ENCODE measurements at regions not wholly inside any gene's neighbourhood (a gene's known extent, or its start where the extent isn't known, plus 50 kb on each side); places are given as distances from the start of the nearest gene placed in this dataset.

DNA sequence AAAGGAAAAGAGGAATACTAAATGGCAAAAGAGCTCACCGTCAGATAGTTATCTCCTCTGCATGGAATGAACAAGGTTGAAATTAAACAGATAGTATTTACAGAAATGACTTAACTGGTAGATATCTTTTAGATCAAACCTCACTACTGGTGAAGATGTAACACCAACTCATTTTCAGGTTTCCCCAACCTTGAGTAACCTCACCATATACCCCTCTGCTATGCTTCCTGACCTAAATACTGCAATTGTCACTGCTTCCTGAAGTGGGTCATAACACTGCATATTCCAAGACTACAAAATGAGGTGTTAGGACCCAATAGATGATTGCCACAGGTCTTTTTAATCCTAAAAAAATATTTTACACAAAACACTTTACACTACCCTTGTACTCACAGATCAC, 76.3 kb upstream of the PLEKHA5 start:
- Histone ChIP-seq H3K36me3 (ENCODE audit: control insufficient read depth in 2 of 2, extremely low read depth in 1 of 2, insufficient read depth in 2 of 2, low read length in 2 of 2) (no peaks in the 10 kb centered on the region), H3K27ac (ENCODE audit: insufficient read depth, low read depth, low read length) (no peak overlapping the region), H3K9me3 (replicated peaks; ENCODE audit: control insufficient read depth, insufficient read depth, low read length) (no peaks in the 10 kb centered on the region), H2AFZ (ENCODE audit: low read depth, low read length) (no peak overlapping the region), H4K20me1 (replicated peaks; ENCODE audit: control insufficient read depth, extremely low read depth, insufficient read depth, low read length) (no peaks in the 10 kb centered on the region), H3K9ac (replicated peaks; ENCODE audit: extremely low read depth, insufficient read depth, low read length) (no peak overlapping the region), H3K4me3 (replicated peaks in 1 of 3; ENCODE audit: insufficient read depth in 1 of 3, low read depth in 1 of 3, low read length in 3 of 3) (no peak overlapping the region), H3K79me2 (ENCODE audit: control insufficient read depth, insufficient read depth, low read length) (no peaks in the 10 kb centered on the region), H3K4me2 (ENCODE audit: insufficient read depth, low read length) (no peak overlapping the region), H3K9me1 (replicated peaks; ENCODE audit: control insufficient read depth, extremely low read depth, insufficient read depth, low read length) (no peaks in the 10 kb centered on the region), H3K4me1 (ENCODE audit: control insufficient read depth, extremely low read depth, insufficient read depth, low read length) (peaks cover 6% of the 10 kb centered on the region), H3K27me3 (ENCODE audit: control insufficient read depth in 2 of 2, insufficient read depth in 2 of 2, low read length in 2 of 2) (no peaks in the 10 kb centered on the region)
- intact Hi-C loops (cut with micrococcal nuclease) (no loop called here), dilution Hi-C loops (cut with MboI; ENCODE audit: extremely low pct_ligation_motif_present, low sequenced_read_pairs) (no loop called here)
- no TSS peak for BruUV-seq (replicated peaks)
- ChIA-PET CTCF (no interaction called here), POLR2A (no interaction called here)
- TF ChIP-seq POLR2AphosphoS5 (IDR thresholded peaks at IDR 0.05; ENCODE audit: insufficient read depth, low read depth, low read length): no peak
- TF ChIP-seq, protein P1, sequence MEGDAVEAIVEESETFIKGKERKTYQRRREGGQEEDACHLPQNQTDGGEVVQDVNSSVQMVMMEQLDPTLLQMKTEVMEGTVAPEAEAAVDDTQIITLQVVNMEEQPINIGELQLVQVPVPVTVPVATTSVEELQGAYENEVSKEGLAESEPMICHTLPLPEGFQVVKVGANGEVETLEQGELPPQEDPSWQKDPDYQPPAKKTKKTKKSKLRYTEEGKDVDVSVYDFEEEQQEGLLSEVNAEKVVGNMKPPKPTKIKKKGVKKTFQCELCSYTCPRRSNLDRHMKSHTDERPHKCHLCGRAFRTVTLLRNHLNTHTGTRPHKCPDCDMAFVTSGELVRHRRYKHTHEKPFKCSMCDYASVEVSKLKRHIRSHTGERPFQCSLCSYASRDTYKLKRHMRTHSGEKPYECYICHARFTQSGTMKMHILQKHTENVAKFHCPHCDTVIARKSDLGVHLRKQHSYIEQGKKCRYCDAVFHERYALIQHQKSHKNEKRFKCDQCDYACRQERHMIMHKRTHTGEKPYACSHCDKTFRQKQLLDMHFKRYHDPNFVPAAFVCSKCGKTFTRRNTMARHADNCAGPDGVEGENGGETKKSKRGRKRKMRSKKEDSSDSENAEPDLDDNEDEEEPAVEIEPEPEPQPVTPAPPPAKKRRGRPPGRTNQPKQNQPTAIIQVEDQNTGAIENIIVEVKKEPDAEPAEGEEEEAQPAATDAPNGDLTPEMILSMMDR (IDR thresholded peaks at IDR 0.05; ENCODE audit: extremely low read depth in 1 of 2, insufficient read depth in 1 of 2, low read depth in 1 of 2, low read length in 2 of 2): no peak
- DNase-seq (ENCODE audit: low read depth, low spot score) (no peak), FAIRE-seq (no peak)

DNA sequence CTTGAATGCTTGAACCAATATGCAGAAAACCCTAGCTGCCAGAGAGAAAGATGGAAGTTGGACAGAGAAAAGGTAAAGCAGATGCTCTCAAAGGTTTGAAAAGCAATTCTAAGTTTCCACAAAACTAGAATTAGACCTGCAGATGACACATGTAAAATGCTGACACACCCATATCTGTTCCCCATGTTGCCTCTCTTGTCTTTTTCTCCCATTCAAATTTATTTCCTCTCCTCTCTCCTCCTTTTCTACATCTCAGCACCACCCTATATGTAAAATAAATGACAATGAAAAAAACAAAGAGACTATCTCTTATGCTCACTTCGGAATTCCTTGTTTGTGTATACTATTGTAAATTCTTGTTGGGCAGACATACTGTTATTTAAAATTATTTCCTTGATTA, 75.5 kb upstream of the PLEKHA5 start:
- FAIRE-seq: no peak
- no peaks in the 10 kb centered on the region for H3K79me2 ChIP-seq (ENCODE audit: control insufficient read depth, insufficient read depth, low read length)
- no peak for TF ChIP-seq JUN (IDR thresholded peaks at IDR 0.05; ENCODE audit: borderline replicate concordance, insufficient read depth, insufficient read length, low read depth)
- TF ChIP-seq EZH2 (IDR thresholded peaks at IDR 0.05; ENCODE audit: borderline replicate concordance, low read depth, low read length, severe bottlenecking): no peak
- TF ChIP-seq GATA2 (IDR thresholded peaks at IDR 0.05; ENCODE audit: insufficient read depth, insufficient read length, low read depth, low read length): no peak
- no peak for TF ChIP-seq FOS (IDR thresholded peaks at IDR 0.05; ENCODE audit: borderline replicate concordance, insufficient read depth, low read length)
- no peak for TF ChIP-seq POLR2A (IDR thresholded peaks at IDR 0.05; ENCODE audit: low read depth, low read length)
- TF ChIP-seq, protein P1 (IDR thresholded peaks at IDR 0.05; ENCODE audit: extremely low read depth in 1 of 2, insufficient read depth in 1 of 2, low read depth in 1 of 2, low read length in 2 of 2): no peak
- TF ChIP-seq, protein P2, sequence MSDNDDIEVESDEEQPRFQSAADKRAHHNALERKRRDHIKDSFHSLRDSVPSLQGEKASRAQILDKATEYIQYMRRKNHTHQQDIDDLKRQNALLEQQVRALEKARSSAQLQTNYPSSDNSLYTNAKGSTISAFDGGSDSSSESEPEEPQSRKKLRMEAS (IDR thresholded peaks at IDR 0.05; ENCODE audit: insufficient read depth, insufficient read length): no peak
- TF ChIP-seq MYC (IDR thresholded peaks at IDR 0.05; ENCODE audit: low read depth, low read length): no peak
- no peak for TF ChIP-seq POLR2AphosphoS5 (IDR thresholded peaks at IDR 0.05; ENCODE audit: insufficient read depth, low read depth, low read length)
- H3K4me3 ChIP-seq (replicated peaks in 1 of 3; ENCODE audit: insufficient read depth in 1 of 3, low read depth in 1 of 3, low read length in 3 of 3): no peak overlapping the region
- no peak for DNase-seq (ENCODE audit: low read depth, low spot score)
- H3K9me1 ChIP-seq (replicated peaks; ENCODE audit: control insufficient read depth, extremely low read depth, insufficient read depth, low read length): no peaks in the 10 kb centered on the region
- H3K9ac ChIP-seq (replicated peaks; ENCODE audit: extremely low read depth, insufficient read depth, low read length): no peak overlapping the region
- no peak overlapping the region for H3K27ac ChIP-seq (ENCODE audit: insufficient read depth, low read depth, low read length)
- intact Hi-C loops (cut with micrococcal nuclease): no loop called here
- no TSS peak for BruUV-seq (replicated peaks)
- no peaks in the 10 kb centered on the region for H3K27me3 ChIP-seq (ENCODE audit: control insufficient read depth in 2 of 2, insufficient read depth in 2 of 2, low read length in 2 of 2)
- H4K20me1 ChIP-seq (replicated peaks; ENCODE audit: control insufficient read depth, extremely low read depth, insufficient read depth, low read length): no peaks in the 10 kb centered on the region
- H3K9me3 ChIP-seq (replicated peaks; ENCODE audit: control insufficient read depth, insufficient read depth, low read length): no peaks in the 10 kb centered on the region
- CTCF ChIA-PET: no interaction called here
- H3K36me3 ChIP-seq (ENCODE audit: control insufficient read depth in 2 of 2, extremely low read depth in 1 of 2, insufficient read depth in 2 of 2, low read length in 2 of 2): no peaks in the 10 kb centered on the region
- H3K4me2 ChIP-seq (ENCODE audit: insufficient read depth, low read length): no peak overlapping the region
- dilution Hi-C loops (cut with MboI; ENCODE audit: extremely low pct_ligation_motif_present, low sequenced_read_pairs): no loop called here
- POLR2A ChIA-PET: no interaction called here
- H2AFZ ChIP-seq (ENCODE audit: low read depth, low read length): no peak overlapping the region
- H3K4me1 ChIP-seq (ENCODE audit: control insufficient read depth, extremely low read depth, insufficient read depth, low read length): peaks cover 6% of the 10 kb centered on the region
